NCI-H1092 treated with DMSO at 0.1 percent for 48 hours (cell line): ENCODE measurements at regions not wholly inside any gene's neighbourhood (a gene's known extent, or its start where the extent isn't known, plus 50 kb on each side); places are given as distances from the start of the nearest gene placed in this dataset.
A peak's percentile ranks its signal among the peaks of the same experiment; 100 is the strongest.
"Not testable (repeated sequence)": the region's sequence is repeated elsewhere in the genome, so short reads cannot be mapped to it uniquely, and the experiment has no call there.

Experiments
- DNase-seq: peaks from one replicate; lab custom pipeline; 2025; lab: John Stamatoyannopoulos, UW

- no peak for DNase-seq
Measured at GRCh38 chrX:147468600-147468999, 443.1 kb upstream of the FMR1 start.

- DNase-seq = peak; percentile 8
Measured at GRCh38 chrX:147476008-147476407, 435.7 kb upstream of the FMR1 start.

GRCh38 chrX:147478899-147479298 is 432.8 kb upstream of the FMR1 start:
- DNase-seq = no peak

GRCh38 chrX:147485207-147485606 is 426.5 kb upstream of the FMR1 start:
- DNase-seq = no peak

GRCh38 chrX:147494365-147494764 is 417.4 kb upstream of the FMR1 start:
- DNase-seq = no peak

- no peak for DNase-seq
Measured at GRCh38 chrX:147498796-147499195, 412.9 kb upstream of the FMR1 start.

GRCh38 chrX:147522981-147523380 is 388.7 kb upstream of the FMR1 start:
- DNase-seq = no peak

GRCh38 chrX:147533426-147533825 is 378.3 kb upstream of the FMR1 start:
- DNase-seq = no peak

GRCh38 chrX:147537172-147537571 is 374.5 kb upstream of the FMR1 start:
- DNase-seq = no peak

GRCh38 chrX:147548023-147548422 is 363.7 kb upstream of the FMR1 start:
- DNase-seq = not testable (repeated sequence)

GRCh38 chrX:147550217-147550616 is 361.5 kb upstream of the FMR1 start:
- DNase-seq = peak; percentile 50

GRCh38 chrX:147559191-147559590 is 352.5 kb upstream of the FMR1 start:
- DNase-seq = no peak

- no peak for DNase-seq
Measured at GRCh38 chrX:147565237-147565636, 346.5 kb upstream of the FMR1 start.

- DNase-seq = no peak
Measured at GRCh38 chrX:147570483-147570882, 341.2 kb upstream of the FMR1 start.

- DNase-seq = no peak
Measured at GRCh38 chrX:147573266-147573665, 338.5 kb upstream of the FMR1 start.

GRCh38 chrX:147602176-147602696 is 309.5 kb upstream of the FMR1 start:
- peak; percentile 43 for DNase-seq

- no peak for DNase-seq
Measured at GRCh38 chrX:147626605-147627004, 285.1 kb upstream of the FMR1 start.

- no peak for DNase-seq
Measured at GRCh38 chrX:147635186-147635585, 276.5 kb upstream of the FMR1 start.

GRCh38 chrX:147637190-147637589 is 274.5 kb upstream of the FMR1 start:
- no peak for DNase-seq

GRCh38 chrX:147646949-147647723 is 264.6 kb upstream of the FMR1 start:
- DNase-seq = no peak

- DNase-seq = no peak
Measured at GRCh38 chrX:147675819-147676218, 235.9 kb upstream of the FMR1 start.

- DNase-seq = no peak
Measured at GRCh38 chrX:147679356-147680005, 232.2 kb upstream of the FMR1 start.

GRCh38 chrX:147680251-147680650 is 231.5 kb upstream of the FMR1 start:
- no peak for DNase-seq
